SU-DHL-6 (cell line): ENCODE measurements at regions not wholly inside any gene's neighbourhood (a gene's known extent, or its start where the extent isn't known, plus 50 kb on each side); places are given as distances from the start of the nearest gene placed in this dataset.
"Not testable (repeated sequence)": the region's sequence is repeated elsewhere in the genome, so short reads cannot be mapped to it uniquely, and the experiment has no call there.

ENCODE experiments used
- H2AFZ ChIP-seq: fragments of 200-600 bp; sonication (generic); 2 replicates; pipeline ENCODE4 v1.6.1; 2014; ENCODE audit warnings: low read depth, mild to moderate bottlenecking, moderate library complexity, mixed read lengths, antibody characterized with exemption, low read length; ENCODE audit not compliant: severe bottlenecking
- H3F3A ChIP-seq: fragments of 200-600 bp; shearing (Covaris generic); 2 replicates; pipeline ENCODE4 v1.6.0; 2016; ENCODE audit warnings: antibody characterized with exemption, mild to moderate bottlenecking; ENCODE audit not compliant: insufficient read depth
- H3K27ac ChIP-seq: fragments of 200-600 bp; sonication (generic); 2 replicates; pipeline ENCODE4 v1.5.1; 2016; ENCODE audit warnings: low read depth, mild to moderate bottlenecking, low read length, moderate library complexity, mixed read lengths
- H3K27me3 ChIP-seq: fragments of 200-600 bp; sonication (generic), shearing (Covaris generic); 2 replicates; pipeline ENCODE4 v1.6.0; 2014; ENCODE audit warnings: mild to moderate bottlenecking, low read length
- H3K36me3 ChIP-seq: fragments of 200-600 bp; sonication (generic); 2 replicates; pipeline ENCODE4 v1.6.1; 2014; ENCODE audit warnings: mild to moderate bottlenecking, low read length, mixed read lengths
- H3K4me2 ChIP-seq: fragments of 300-600, 200-600 bp; shearing (Covaris generic), sonication (generic); 2 replicates; pipeline ENCODE4 v1.6.0; 2014; ENCODE audit warnings: low read length, low read depth, mild to moderate bottlenecking; ENCODE audit not compliant: poor library complexity, severe bottlenecking
- H3K4me3 ChIP-seq: fragments of 200-600 bp; sonication (generic); 2 replicates; pipeline ENCODE4 v1.5.1; 2014; ENCODE audit warnings: antibody characterized with exemption, low read length, mild to moderate bottlenecking, mixed read lengths; ENCODE audit not compliant: insufficient read depth, poor library complexity, severe bottlenecking
- H3K79me2 ChIP-seq: fragments of 200-600 bp; sonication (generic); 2 replicates; pipeline ENCODE4 v1.6.1; 2014; ENCODE audit warnings: mild to moderate bottlenecking, low read length, moderate library complexity; ENCODE audit not compliant: insufficient read depth
- H3K9ac ChIP-seq: fragments of 200-600 bp; sonication (generic); 2 replicates; pipeline ENCODE4 v1.7.0; 2014; ENCODE audit warnings: mild to moderate bottlenecking, low read length
- H3K9me2 ChIP-seq: fragments of 200-600 bp; sonication (generic); replicated peaks from 2 replicates; pipeline ENCODE4 v1.6.1; 2014; ENCODE audit warnings: low read length; ENCODE audit not compliant: insufficient read depth
- H3K9me3 ChIP-seq: fragments of 200-600 bp; sonication (generic); 2 replicates; pipeline ENCODE4 v1.6.1; 2014; ENCODE audit warnings: low read length, mixed read lengths; ENCODE audit not compliant: insufficient read depth
- H4K20me1 ChIP-seq: fragments of 200-600 bp; sonication (generic); 2 replicates; pipeline ENCODE4 v1.6.1; 2014; ENCODE audit warnings: low read depth, mild to moderate bottlenecking, antibody characterized with exemption, low read length, moderate library complexity, mixed read lengths
- CTCF ChIP-seq: fragments of 200-600 bp; sonication (generic); IDR thresholded peaks from one replicate; pipeline ENCODE4 v1.5.1; 2017; ENCODE audit warnings: antibody characterized with exemption, mild to moderate bottlenecking, low read length, moderate library complexity; ENCODE audit not compliant: insufficient read depth, poor library complexity, severe bottlenecking
- EZH2phosphoT487 ChIP-seq: fragments of 200-600 bp; sonication (generic), shearing (Covaris generic); conservative IDR thresholded peaks from 2 replicates; pipeline ENCODE4 v1.6.1; 2018; ENCODE audit warnings: mild to moderate bottlenecking, antibody characterized with exemption, low read length, moderate library complexity, mixed read lengths

DNA sequence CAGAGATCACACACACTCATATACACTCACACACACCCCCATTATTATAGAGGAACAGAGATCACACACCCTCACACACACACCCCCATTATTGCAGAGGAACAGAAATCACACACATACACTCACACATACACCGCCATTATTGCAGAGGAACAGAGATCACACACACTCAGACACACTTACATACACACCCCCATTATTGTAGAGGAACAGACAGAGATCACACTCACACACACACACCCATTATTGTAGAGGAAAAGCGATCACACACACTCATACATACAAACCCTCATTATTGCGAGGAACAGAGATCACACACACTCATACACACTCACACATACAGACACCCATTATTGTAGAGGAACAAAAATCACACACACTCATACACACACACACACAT, 239.0 kb downstream of the BUB3 start:
- no peak overlapping the region for H3K27ac ChIP-seq
- H3K27me3 ChIP-seq: no peaks in the 10 kb centered on the region
- no peak overlapping the region for H3K4me2 ChIP-seq
- H3K9me3 ChIP-seq: peaks cover 3% of the 10 kb centered on the region; the same call in 1 of the 2 replicates
- H2AFZ ChIP-seq: no peak overlapping the region
- no peaks in the 10 kb centered on the region for H4K20me1 ChIP-seq
- no peak overlapping the region for H3K9ac ChIP-seq
- H3K4me3 ChIP-seq: no peak overlapping the region
- H3F3A ChIP-seq: no peaks in the 10 kb centered on the region
- H3K36me3 ChIP-seq: no peaks in the 10 kb centered on the region
- H3K9me2 ChIP-seq: no peaks in the 10 kb centered on the region
- H3K79me2 ChIP-seq: no peaks in the 10 kb centered on the region
- TF ChIP-seq EZH2phosphoT487: no peak

DNA sequence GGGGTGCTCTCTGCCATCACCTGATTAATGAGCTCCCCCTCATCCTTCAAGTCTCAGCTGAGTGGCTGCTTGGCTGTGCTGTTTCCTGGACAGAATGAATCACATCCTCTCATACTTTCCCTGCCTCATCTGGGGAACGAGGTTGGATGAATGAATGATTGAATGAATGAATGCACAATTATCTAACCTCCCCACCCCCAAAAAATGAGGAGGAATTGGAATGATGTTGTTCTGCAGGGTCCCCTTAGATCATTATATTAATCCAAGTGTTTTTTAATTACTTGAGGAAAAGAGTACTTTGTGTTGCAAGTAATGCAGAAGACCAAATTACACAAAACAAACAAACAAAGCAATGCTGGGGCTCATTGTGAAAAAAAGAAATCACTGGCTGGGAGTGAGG, 240.2 kb downstream of the BUB3 start:
- Histone ChIP-seq H3F3A (no peaks in the 10 kb centered on the region), H3K79me2 (no peaks in the 10 kb centered on the region), H3K9ac (no peak overlapping the region), H2AFZ (no peak overlapping the region), H3K4me2 (no peak overlapping the region), H3K27ac (no peak overlapping the region), H3K9me3 (no peaks in the 10 kb centered on the region), H3K36me3 (no peaks in the 10 kb centered on the region), H3K9me2 (no peaks in the 10 kb centered on the region), H3K4me3 (no peak overlapping the region), H4K20me1 (no peaks in the 10 kb centered on the region), H3K27me3 (no peaks in the 10 kb centered on the region)
- no peak for TF ChIP-seq CTCF
- no peak for TF ChIP-seq EZH2phosphoT487

DNA sequence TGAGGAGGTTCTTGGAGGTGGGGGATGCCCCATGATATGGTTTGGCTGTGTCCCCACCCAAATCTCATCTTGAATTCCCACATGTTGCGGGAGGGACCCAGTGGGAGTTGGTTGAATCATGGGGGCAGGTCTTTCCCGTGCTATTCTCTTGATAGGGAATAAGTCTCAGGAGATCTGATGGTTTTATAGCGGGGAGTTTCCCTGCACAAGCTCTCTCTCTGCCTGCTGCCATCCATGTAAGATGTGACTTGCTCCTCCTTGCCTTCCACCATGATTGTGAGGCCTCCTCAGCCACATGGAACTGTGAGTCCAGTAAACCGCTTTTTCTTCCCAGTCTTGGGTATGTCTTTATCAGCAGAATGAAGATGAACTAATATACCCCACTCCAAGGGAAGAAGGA, 241.0 kb downstream of the BUB3 start:
- not testable (repeated sequence) for H3K4me2 ChIP-seq, H3K36me3 ChIP-seq, H3K4me3 ChIP-seq, H3F3A ChIP-seq, H2AFZ ChIP-seq, H3K9me2 ChIP-seq, H4K20me1 ChIP-seq, H3K79me2 ChIP-seq, H3K9me3 ChIP-seq, H3K9ac ChIP-seq, H3K27me3 ChIP-seq, H3K27ac ChIP-seq

DNA sequence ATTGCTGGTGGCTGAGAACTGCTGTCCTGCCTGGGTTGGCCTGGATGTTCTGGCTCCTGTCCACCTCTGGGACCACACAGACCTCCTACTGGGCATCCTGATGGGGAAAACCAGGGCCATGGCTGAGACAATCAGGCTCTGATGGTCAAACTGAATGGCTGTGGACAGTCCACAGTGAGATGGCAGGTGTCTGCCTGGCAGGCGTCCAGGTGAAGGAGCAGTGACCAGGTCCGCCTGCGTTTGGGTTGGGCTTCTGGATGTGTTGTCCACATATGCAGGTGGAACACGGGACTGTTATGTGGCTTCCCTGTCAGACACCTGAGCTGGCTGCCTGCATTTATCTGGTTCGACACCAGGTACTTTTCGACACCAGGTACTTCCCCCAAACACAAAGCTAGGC, 241.7 kb downstream of the BUB3 start:
- Histone ChIP-seq H3K9ac (no peak overlapping the region), H3K27me3 (no peaks in the 10 kb centered on the region), H4K20me1 (no peaks in the 10 kb centered on the region), H3K27ac (no peak overlapping the region), H3F3A (no peaks in the 10 kb centered on the region), H2AFZ (no peak overlapping the region), H3K9me3 (no peaks in the 10 kb centered on the region), H3K9me2 (no peaks in the 10 kb centered on the region), H3K79me2 (no peaks in the 10 kb centered on the region), H3K4me3 (no peak overlapping the region), H3K4me2 (no peak overlapping the region), H3K36me3 (no peaks in the 10 kb centered on the region)
- TF ChIP-seq EZH2phosphoT487 (no peak), CTCF (no peak)
